Glutamatergic neuron (in vitro differentiated cells): ENCODE measurements at regions not wholly inside any gene's neighbourhood (a gene's known extent, or its start where the extent isn't known, plus 50 kb on each side); places are given as distances from the start of the nearest gene placed in this dataset.

ENCODE experiments used
- DNase-seq: peaks from one replicate; pipeline ENCODE4 v3.0.0; 2022
- H3K27ac Mint-ChIP-seq: one replicate; pipeline ENCODE4 v1.8.0; 2020; ENCODE audit warnings: mild to moderate bottlenecking, mixed read lengths, inconsistent platforms; ENCODE audit not compliant: unreplicated experiment
- H3K27me3 Mint-ChIP-seq: one replicate; pipeline ENCODE4 v1.8.0; 2020; ENCODE audit warnings: mild to moderate bottlenecking, moderate library complexity, mixed read lengths, inconsistent platforms; ENCODE audit not compliant: unreplicated experiment
- H3K36me3 Mint-ChIP-seq: one replicate; pipeline ENCODE4 v1.8.0; 2020; ENCODE audit warnings: mild to moderate bottlenecking, mixed read lengths, inconsistent platforms; ENCODE audit not compliant: unreplicated experiment
- H3K4me1 Mint-ChIP-seq: one replicate; pipeline ENCODE4 v1.8.0; 2020; ENCODE audit warnings: mild to moderate bottlenecking, low read depth, mixed read lengths, inconsistent platforms; ENCODE audit not compliant: unreplicated experiment
- H3K4me3 Mint-ChIP-seq: one replicate; pipeline ENCODE4 v1.8.0; 2020; ENCODE audit warnings: mild to moderate bottlenecking, mixed read lengths, inconsistent platforms; ENCODE audit not compliant: unreplicated experiment
- H3K9me3 Mint-ChIP-seq: one replicate; pipeline ENCODE4 v1.8.0; 2020; ENCODE audit warnings: mild to moderate bottlenecking, moderate library complexity, mixed read lengths, inconsistent platforms; ENCODE audit not compliant: unreplicated experiment
- CTCF ChIP-seq: fragments of 200-600 bp; sonication (generic); IDR thresholded peaks from one replicate; pipeline ENCODE4 v1.5.0; 2021; ENCODE audit not compliant: partially characterized antibody, unreplicated experiment

GRCh38 chr14:62123961-62124360, 361.7 kb downstream of the SNAPC1 start:
- Mint-ChIP-seq H3K27ac (no peak overlapping the region), H3K4me1 (no peaks in the 10 kb centered on the region), H3K4me3 (no peak overlapping the region), H3K36me3 (no peaks in the 10 kb centered on the region), H3K27me3 (peaks cover 2% of the 10 kb centered on the region), H3K9me3 (no peaks in the 10 kb centered on the region)
- no peak for DNase-seq
- no peak for TF ChIP-seq CTCF

GRCh38 chr14:62125793-62126192, 363.6 kb downstream of the SNAPC1 start:
- H3K27me3 Mint-ChIP-seq: peaks cover 2% of the 10 kb centered on the region
- no peak for TF ChIP-seq CTCF

GRCh38 chr14:62126879-62127478, 364.8 kb downstream of the SNAPC1 start:
- peak; percentile 77 for TF ChIP-seq CTCF
- H3K9me3 Mint-ChIP-seq: no peaks in the 10 kb centered on the region
- no peak for DNase-seq
- H3K4me3 Mint-ChIP-seq: no peak overlapping the region
- no peaks in the 10 kb centered on the region for H3K36me3 Mint-ChIP-seq
- H3K4me1 Mint-ChIP-seq: no peaks in the 10 kb centered on the region
- H3K27me3 Mint-ChIP-seq: no peaks in the 10 kb centered on the region
- H3K27ac Mint-ChIP-seq: no peak overlapping the region

More at GRCh38 chr14:62125793-62126192, 363.6 kb downstream of the SNAPC1 start:
- Mint-ChIP-seq H3K27ac (no peak overlapping the region), H3K9me3 (no peaks in the 10 kb centered on the region), H3K36me3 (no peaks in the 10 kb centered on the region), H3K4me3 (no peak overlapping the region), H3K4me1 (no peaks in the 10 kb centered on the region)
- no peak for DNase-seq

- H3K27me3 Mint-ChIP-seq: no peaks in the 10 kb centered on the region
- no peak overlapping the region for H3K4me3 Mint-ChIP-seq
- no peak overlapping the region for H3K27ac Mint-ChIP-seq
- H3K9me3 Mint-ChIP-seq: no peaks in the 10 kb centered on the region
- no peak for DNase-seq
- no peaks in the 10 kb centered on the region for H3K36me3 Mint-ChIP-seq
- no peaks in the 10 kb centered on the region for H3K4me1 Mint-ChIP-seq
- TF ChIP-seq CTCF: no peak
Observed at GRCh38 chr14:62130441-62130840, 368.2 kb downstream of the SNAPC1 start.

GRCh38 chr14:62133776-62134550, 371.7 kb downstream of the SNAPC1 start:
- TF ChIP-seq CTCF: no peak
- H3K4me1 Mint-ChIP-seq: no peaks in the 10 kb centered on the region
- H3K27ac Mint-ChIP-seq: no peak overlapping the region
- H3K4me3 Mint-ChIP-seq: no peak overlapping the region
- H3K9me3 Mint-ChIP-seq: no peaks in the 10 kb centered on the region
- H3K36me3 Mint-ChIP-seq: no peaks in the 10 kb centered on the region
- no peaks in the 10 kb centered on the region for H3K27me3 Mint-ChIP-seq
- DNase-seq: no peak
